K562 (cell line): ENCODE measurements at regions not wholly inside any gene's neighbourhood (a gene's known extent, or its start where the extent isn't known, plus 50 kb on each side); places are given as distances from the start of the nearest gene placed in this dataset.

Experiments used
- FOXJ3 ChIP-seq: sonication (generic); formaldehyde crosslinking; IDR thresholded peaks from 2 replicates; pipeline ENCODE4 v1.4.0; 2020; ENCODE audit warnings: mild to moderate bottlenecking, missing genetic modification reagents
- SMAD3 ChIP-seq: fragments of 450-650 bp; formaldehyde crosslinking; conservative IDR thresholded peaks from 2 replicates; pipeline ENCODE4 v1.4.0; 2020; ENCODE audit warnings: mild to moderate bottlenecking
- TF ChIP-seq, protein P1 (sequence below): fragments of 450-650 bp; IDR thresholded peaks from 2 replicates; pipeline ENCODE4 v1.6.1; 2016; ENCODE audit warnings: mild to moderate bottlenecking, moderate library complexity
- TF ChIP-seq, protein P2 (sequence below), 2 experiments: fragments of 450-650 bp in 1 of 2; sonication (generic) in 1 of 2; formaldehyde crosslinking in 1 of 2; IDR thresholded peaks; 2 replicates each; pipeline versions ENCODE4 v1.7.1 to v1.9.0; 2016 to 2022; ENCODE audit warnings: inconsistent platforms in 1 of 2, mild to moderate bottlenecking in 1 of 2, missing genetic modification reagents in 1 of 2

DNA sequence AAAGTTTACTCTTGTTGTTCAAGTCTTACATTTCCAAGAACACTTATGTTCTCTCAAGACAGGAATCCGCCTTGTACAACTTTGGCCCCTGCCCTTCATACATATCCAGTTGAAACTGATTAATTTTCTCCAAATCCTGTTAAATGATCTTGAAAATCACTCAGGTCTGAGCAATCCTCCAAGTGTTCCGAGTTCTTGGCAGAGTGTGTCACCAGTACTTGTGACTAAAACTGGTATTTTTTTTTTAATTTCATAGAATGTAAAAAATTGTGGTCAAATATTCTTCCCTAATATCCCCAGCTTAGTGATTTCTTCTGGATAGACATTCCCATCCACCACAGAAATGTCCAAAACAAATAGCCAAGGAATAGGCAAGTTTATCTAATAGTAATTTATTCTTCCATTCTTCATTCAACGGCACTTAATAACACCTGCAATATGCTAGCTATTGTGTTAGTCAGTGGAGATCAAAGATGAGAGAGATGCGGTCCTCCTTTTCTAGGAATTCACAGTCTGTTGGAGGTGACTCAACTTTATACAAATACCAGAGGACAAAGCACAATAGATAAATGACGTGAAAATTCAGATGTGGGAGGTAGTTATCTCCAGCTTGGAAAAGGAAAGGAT, 71.4 kb downstream of the DIRAS3 start (continued):
- TF ChIP-seq, protein P1, sequence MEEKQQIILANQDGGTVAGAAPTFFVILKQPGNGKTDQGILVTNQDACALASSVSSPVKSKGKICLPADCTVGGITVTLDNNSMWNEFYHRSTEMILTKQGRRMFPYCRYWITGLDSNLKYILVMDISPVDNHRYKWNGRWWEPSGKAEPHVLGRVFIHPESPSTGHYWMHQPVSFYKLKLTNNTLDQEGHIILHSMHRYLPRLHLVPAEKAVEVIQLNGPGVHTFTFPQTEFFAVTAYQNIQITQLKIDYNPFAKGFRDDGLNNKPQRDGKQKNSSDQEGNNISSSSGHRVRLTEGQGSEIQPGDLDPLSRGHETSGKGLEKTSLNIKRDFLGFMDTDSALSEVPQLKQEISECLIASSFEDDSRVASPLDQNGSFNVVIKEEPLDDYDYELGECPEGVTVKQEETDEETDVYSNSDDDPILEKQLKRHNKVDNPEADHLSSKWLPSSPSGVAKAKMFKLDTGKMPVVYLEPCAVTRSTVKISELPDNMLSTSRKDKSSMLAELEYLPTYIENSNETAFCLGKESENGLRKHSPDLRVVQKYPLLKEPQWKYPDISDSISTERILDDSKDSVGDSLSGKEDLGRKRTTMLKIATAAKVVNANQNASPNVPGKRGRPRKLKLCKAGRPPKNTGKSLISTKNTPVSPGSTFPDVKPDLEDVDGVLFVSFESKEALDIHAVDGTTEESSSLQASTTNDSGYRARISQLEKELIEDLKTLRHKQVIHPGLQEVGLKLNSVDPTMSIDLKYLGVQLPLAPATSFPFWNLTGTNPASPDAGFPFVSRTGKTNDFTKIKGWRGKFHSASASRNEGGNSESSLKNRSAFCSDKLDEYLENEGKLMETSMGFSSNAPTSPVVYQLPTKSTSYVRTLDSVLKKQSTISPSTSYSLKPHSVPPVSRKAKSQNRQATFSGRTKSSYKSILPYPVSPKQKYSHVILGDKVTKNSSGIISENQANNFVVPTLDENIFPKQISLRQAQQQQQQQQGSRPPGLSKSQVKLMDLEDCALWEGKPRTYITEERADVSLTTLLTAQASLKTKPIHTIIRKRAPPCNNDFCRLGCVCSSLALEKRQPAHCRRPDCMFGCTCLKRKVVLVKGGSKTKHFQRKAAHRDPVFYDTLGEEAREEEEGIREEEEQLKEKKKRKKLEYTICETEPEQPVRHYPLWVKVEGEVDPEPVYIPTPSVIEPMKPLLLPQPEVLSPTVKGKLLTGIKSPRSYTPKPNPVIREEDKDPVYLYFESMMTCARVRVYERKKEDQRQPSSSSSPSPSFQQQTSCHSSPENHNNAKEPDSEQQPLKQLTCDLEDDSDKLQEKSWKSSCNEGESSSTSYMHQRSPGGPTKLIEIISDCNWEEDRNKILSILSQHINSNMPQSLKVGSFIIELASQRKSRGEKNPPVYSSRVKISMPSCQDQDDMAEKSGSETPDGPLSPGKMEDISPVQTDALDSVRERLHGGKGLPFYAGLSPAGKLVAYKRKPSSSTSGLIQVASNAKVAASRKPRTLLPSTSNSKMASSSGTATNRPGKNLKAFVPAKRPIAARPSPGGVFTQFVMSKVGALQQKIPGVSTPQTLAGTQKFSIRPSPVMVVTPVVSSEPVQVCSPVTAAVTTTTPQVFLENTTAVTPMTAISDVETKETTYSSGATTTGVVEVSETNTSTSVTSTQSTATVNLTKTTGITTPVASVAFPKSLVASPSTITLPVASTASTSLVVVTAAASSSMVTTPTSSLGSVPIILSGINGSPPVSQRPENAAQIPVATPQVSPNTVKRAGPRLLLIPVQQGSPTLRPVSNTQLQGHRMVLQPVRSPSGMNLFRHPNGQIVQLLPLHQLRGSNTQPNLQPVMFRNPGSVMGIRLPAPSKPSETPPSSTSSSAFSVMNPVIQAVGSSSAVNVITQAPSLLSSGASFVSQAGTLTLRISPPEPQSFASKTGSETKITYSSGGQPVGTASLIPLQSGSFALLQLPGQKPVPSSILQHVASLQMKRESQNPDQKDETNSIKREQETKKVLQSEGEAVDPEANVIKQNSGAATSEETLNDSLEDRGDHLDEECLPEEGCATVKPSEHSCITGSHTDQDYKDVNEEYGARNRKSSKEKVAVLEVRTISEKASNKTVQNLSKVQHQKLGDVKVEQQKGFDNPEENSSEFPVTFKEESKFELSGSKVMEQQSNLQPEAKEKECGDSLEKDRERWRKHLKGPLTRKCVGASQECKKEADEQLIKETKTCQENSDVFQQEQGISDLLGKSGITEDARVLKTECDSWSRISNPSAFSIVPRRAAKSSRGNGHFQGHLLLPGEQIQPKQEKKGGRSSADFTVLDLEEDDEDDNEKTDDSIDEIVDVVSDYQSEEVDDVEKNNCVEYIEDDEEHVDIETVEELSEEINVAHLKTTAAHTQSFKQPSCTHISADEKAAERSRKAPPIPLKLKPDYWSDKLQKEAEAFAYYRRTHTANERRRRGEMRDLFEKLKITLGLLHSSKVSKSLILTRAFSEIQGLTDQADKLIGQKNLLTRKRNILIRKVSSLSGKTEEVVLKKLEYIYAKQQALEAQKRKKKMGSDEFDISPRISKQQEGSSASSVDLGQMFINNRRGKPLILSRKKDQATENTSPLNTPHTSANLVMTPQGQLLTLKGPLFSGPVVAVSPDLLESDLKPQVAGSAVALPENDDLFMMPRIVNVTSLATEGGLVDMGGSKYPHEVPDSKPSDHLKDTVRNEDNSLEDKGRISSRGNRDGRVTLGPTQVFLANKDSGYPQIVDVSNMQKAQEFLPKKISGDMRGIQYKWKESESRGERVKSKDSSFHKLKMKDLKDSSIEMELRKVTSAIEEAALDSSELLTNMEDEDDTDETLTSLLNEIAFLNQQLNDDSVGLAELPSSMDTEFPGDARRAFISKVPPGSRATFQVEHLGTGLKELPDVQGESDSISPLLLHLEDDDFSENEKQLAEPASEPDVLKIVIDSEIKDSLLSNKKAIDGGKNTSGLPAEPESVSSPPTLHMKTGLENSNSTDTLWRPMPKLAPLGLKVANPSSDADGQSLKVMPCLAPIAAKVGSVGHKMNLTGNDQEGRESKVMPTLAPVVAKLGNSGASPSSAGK = no peak
- TF ChIP-seq, protein P2, sequence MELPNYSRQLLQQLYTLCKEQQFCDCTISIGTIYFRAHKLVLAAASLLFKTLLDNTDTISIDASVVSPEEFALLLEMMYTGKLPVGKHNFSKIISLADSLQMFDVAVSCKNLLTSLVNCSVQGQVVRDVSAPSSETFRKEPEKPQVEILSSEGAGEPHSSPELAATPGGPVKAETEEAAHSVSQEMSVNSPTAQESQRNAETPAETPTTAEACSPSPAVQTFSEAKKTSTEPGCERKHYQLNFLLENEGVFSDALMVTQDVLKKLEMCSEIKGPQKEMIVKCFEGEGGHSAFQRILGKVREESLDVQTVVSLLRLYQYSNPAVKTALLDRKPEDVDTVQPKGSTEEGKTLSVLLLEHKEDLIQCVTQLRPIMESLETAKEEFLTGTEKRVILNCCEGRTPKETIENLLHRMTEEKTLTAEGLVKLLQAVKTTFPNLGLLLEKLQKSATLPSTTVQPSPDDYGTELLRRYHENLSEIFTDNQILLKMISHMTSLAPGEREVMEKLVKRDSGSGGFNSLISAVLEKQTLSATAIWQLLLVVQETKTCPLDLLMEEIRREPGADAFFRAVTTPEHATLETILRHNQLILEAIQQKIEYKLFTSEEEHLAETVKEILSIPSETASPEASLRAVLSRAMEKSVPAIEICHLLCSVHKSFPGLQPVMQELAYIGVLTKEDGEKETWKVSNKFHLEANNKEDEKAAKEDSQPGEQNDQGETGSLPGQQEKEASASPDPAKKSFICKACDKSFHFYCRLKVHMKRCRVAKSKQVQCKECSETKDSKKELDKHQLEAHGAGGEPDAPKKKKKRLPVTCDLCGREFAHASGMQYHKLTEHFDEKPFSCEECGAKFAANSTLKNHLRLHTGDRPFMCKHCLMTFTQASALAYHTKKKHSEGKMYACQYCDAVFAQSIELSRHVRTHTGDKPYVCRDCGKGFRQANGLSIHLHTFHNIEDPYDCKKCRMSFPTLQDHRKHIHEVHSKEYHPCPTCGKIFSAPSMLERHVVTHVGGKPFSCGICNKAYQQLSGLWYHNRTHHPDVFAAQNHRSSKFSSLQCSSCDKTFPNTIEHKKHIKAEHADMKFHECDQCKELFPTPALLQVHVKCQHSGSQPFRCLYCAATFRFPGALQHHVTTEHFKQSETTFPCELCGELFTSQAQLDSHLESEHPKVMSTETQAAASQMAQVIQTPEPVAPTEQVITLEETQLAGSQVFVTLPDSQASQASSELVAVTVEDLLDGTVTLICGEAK (IDR thresholded peaks at IDR 0.05) = peak; percentile 85
- TF ChIP-seq, protein P2 (CRISPR knock-in tag; IDR thresholded peaks at IDR 0.05) = no peak
- TF ChIP-seq SMAD3 = no peak
- TF ChIP-seq FOXJ3 (CRISPR knock-in tag) = no peak
